Nephron progenitor cell (in vitro differentiated cells): ENCODE measurements at regions not wholly inside any gene's neighbourhood (a gene's known extent, or its start where the extent isn't known, plus 50 kb on each side); places are given as distances from the start of the nearest gene placed in this dataset.

Source experiments
- DNase-seq: peaks from one replicate; pipeline ENCODE4 v3.0.0; 2021
- H3K27ac Mint-ChIP-seq: 2 replicates; pipeline ENCODE4 v1.8.0; 2021; ENCODE audit warnings: mild to moderate bottlenecking, moderate library complexity, mixed read lengths
- H3K27me3 Mint-ChIP-seq: 2 replicates; pipeline ENCODE4 v1.8.0; 2021; ENCODE audit warnings: mild to moderate bottlenecking, low read depth, mixed read lengths; ENCODE audit not compliant: poor library complexity
- H3K36me3 Mint-ChIP-seq: 2 replicates; pipeline ENCODE4 v1.8.0; 2021; ENCODE audit warnings: low read depth, mixed read lengths
- H3K4me1 Mint-ChIP-seq: 2 replicates; pipeline ENCODE4 v1.8.0; 2021; ENCODE audit warnings: mixed read lengths
- H3K4me3 Mint-ChIP-seq: 2 replicates; pipeline ENCODE4 v1.8.0; 2021; ENCODE audit warnings: mild to moderate bottlenecking, moderate library complexity, mixed read lengths
- H3K9me3 Mint-ChIP-seq: 2 replicates; pipeline ENCODE4 v1.8.0; 2021; ENCODE audit warnings: mild to moderate bottlenecking, moderate library complexity, mixed read lengths
- CTCF ChIP-seq: fragments of 200-600 bp; sonication (generic); IDR thresholded peaks from 2 replicates; pipeline ENCODE4 v1.5.0; 2021; ENCODE audit warnings: antibody characterized with exemption

- Mint-ChIP-seq H3K27ac (peak overlapping the region; percentile 52), H3K4me1 (peaks cover 49% of the 10 kb centered on the region), H3K27me3 (peaks cover 20% of the 10 kb centered on the region), H3K9me3 (peaks cover 16% of the 10 kb centered on the region), H3K36me3 (peaks cover 7% of the 10 kb centered on the region), H3K4me3 (no peak overlapping the region)
- TF ChIP-seq CTCF = no peak
- DNase-seq = no peak
Measured at GRCh38 chr18:79595876-79596374, 83.7 kb upstream of the CTDP1 start.

GRCh38 chr18:79596446-79597175 lies 83.0 kb upstream of the CTDP1 start:
- H3K4me3 Mint-ChIP-seq = no peak overlapping the region
- H3K9me3 Mint-ChIP-seq = peaks cover 16% of the 10 kb centered on the region
- H3K27me3 Mint-ChIP-seq = peaks cover 22% of the 10 kb centered on the region
- DNase-seq = peak; percentile 0
- peaks cover 56% of the 10 kb centered on the region for H3K4me1 Mint-ChIP-seq
- H3K27ac Mint-ChIP-seq = peak overlapping the region; percentile 52
- peaks cover 7% of the 10 kb centered on the region for H3K36me3 Mint-ChIP-seq
- TF ChIP-seq CTCF = no peak

- H3K4me3 Mint-ChIP-seq = no peak overlapping the region
- TF ChIP-seq CTCF = no peak
- H3K4me1 Mint-ChIP-seq = peaks cover 57% of the 10 kb centered on the region
- DNase-seq = peak; percentile 0
- H3K27ac Mint-ChIP-seq = no peak overlapping the region
- H3K9me3 Mint-ChIP-seq = peaks cover 12% of the 10 kb centered on the region
- peaks cover 4% of the 10 kb centered on the region for H3K36me3 Mint-ChIP-seq
- peaks cover 22% of the 10 kb centered on the region for H3K27me3 Mint-ChIP-seq
Measured at GRCh38 chr18:79597176-79597830, 82.3 kb upstream of the CTDP1 start.

GRCh38 chr18:79597831-79598632 lies 81.6 kb upstream of the CTDP1 start:
- H3K27ac Mint-ChIP-seq = peak overlapping the region; percentile 58
- no peak for TF ChIP-seq CTCF
- H3K36me3 Mint-ChIP-seq = no peaks in the 10 kb centered on the region
- H3K4me1 Mint-ChIP-seq = peaks cover 64% of the 10 kb centered on the region
- DNase-seq = peak; percentile 3
- no peak overlapping the region for H3K4me3 Mint-ChIP-seq
- H3K27me3 Mint-ChIP-seq = peaks cover 22% of the 10 kb centered on the region
- peaks cover 7% of the 10 kb centered on the region for H3K9me3 Mint-ChIP-seq

GRCh38 chr18:79598633-79599175 lies 80.9 kb upstream of the CTDP1 start:
- TF ChIP-seq CTCF = no peak
- H3K36me3 Mint-ChIP-seq = no peaks in the 10 kb centered on the region
- H3K9me3 Mint-ChIP-seq = peaks cover under 1% of the 10 kb centered on the region
- no peak overlapping the region for H3K4me3 Mint-ChIP-seq
- peaks cover 68% of the 10 kb centered on the region for H3K4me1 Mint-ChIP-seq
- DNase-seq = peak; percentile 6
- peaks cover 20% of the 10 kb centered on the region for H3K27me3 Mint-ChIP-seq
- H3K27ac Mint-ChIP-seq = peak overlapping the region; percentile 72
